HG03354 (cell line): ENCODE measurements at regions not wholly inside any gene's neighbourhood (a gene's known extent, or its start where the extent isn't known, plus 50 kb on each side); places are given as distances from the start of the nearest gene placed in this dataset.

ENCODE experiments used
- ATAC-seq: cut with Tn5 transposase; IDR thresholded peaks from one replicate; pipeline ENCODE4 v1.9.1; 2021; ENCODE audit warnings: mild to moderate bottlenecking; ENCODE audit not compliant: unreplicated experiment, poor library complexity, severe bottlenecking

DNA sequence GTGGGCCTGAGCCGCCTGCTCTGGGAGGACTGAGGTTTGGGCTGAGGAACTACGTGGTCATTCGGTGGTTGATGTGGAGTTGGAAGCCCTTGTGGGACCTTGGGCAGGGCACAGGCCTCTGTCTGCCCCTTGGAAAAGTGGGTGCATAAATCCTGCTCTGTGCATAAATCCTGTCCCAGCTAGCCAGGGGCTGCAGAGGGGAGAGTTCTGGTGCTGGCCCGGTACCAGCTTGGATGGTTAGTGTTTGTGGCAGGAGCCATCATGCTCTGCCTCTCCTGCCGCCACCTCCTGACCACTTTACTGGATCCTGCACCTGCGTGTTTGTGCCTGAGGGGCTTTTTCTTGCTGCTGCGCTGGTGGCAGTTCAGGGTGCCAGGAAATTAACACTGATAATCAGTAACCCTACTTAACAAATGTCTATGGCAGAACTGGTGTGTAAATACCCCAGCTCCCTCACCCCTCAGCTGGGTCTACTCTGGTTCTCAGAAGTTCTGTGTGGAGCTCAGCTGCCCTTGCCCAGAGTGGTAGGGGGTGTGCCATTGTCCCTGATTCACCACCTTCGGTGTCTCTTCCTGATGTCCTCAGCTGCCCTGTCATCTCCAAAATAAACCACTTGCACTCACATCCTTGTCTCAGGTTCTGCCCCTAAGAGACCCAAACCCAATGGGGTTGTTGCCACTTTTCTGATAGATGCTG is 156.8 kb downstream of the GLI2 start:
- ATAC-seq = no peak

- ATAC-seq = no peak
Observed at GRCh38 chr2:120892967-120893667, 157.4 kb downstream of the GLI2 start.

DNA sequence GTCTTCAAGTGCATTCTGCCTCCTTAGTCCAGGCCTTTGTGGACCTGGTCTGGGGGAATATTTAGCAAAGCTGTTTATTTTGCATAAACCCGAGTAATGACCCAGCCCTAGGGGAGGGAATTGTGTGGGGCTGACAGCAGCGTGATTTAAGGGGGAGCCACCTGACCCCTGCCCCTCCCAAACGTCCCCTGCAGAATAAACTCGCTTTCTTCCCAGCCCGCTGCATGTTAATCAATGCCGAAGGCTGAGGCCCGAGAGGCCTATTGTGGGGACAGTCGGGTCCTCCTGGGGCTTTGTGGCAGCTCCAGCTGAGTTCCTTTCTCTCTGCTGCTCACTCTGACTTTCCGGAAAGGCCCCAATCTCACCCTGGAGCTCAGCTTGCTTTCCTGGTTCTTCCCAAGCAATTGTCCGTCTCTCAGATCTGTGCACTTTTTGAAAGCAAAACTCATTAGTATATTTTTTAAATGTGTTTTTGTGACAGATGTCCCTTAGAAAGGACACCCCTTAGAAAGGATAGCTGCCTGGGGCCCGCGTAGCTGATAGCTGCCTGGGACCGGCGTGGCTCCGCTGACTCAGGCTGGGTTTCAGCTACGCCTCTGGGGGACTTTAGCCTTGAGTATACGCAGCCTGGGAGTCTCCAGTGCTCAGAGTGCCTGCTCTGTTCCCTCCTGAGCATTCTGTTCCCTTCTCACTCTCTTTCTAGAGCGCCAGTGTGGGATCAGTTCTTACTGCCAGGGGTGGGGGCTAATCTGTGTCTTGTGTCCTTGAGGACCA is 158.3 kb downstream of the GLI2 start:
- no peak for ATAC-seq

GRCh38 chr2:120894966-120895365 is 159.3 kb downstream of the GLI2 start:
- no peak for ATAC-seq

DNA sequence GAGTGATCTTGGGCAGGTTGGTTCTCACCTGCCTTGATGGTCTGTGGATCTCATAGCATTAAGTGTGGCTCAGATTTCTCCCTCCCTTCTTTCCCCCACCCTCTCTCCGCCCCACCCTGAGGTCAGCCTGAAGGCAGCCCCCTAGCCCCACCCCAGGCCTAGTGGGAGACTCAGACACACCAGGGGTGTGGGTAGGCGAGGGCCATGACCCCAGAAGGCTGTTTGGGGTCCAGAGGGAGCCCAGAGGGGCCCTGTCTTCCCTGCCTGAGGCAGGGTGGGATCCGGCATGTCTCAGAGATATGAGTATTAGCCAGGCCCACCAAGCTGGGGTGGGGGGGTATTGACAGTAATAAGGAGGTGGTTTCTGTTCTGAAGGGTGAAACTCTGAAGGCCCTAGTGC is 160.5 kb downstream of the GLI2 start:
- ATAC-seq = no peak

GRCh38 chr2:120896901-120897300 is 161.2 kb downstream of the GLI2 start:
- no peak for ATAC-seq

DNA sequence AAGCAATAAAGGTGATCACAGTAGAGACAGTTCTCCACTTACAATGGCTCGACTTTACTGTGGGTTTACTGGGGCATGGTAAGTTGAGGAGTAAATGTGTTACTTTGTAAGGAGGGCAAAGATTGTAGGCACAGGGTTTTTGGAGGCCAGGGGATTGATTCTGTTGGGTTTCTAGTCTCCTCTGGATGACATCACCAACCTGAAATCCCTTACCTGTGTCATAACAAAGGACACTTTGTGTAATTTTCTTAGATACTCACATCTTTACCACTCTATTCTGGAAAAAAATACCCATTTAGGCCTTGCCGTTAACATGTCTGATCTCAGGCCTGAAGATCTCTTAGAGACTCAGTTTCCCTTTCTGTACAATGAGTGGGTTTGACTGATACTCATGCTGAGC is 161.7 kb downstream of the GLI2 start:
- no peak for ATAC-seq

DNA sequence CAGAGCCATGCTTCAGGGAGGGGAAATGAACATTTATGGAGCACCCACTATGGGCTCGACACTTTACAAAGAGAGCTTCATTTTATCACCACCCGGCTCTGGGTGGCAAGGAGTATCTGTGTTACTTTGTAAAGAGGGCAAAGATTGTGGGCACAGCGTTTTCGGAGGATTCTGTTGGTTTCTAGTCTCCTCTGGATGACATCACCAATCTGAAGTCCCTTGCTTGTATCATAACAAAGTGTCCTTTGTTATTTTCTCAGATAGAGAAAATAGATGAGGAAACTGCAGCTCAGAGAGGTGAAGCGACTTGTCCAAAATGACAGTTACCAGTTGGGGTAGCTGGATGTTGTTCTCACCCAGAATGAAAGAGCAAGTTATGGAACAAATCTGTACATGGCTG is 162.8 kb downstream of the GLI2 start:
- ATAC-seq = no peak

- no peak for ATAC-seq
Observed at GRCh38 chr2:120898961-120899750, 163.5 kb downstream of the GLI2 start.

GRCh38 chr2:120899771-120900170 is 164.1 kb downstream of the GLI2 start:
- no peak for ATAC-seq

DNA sequence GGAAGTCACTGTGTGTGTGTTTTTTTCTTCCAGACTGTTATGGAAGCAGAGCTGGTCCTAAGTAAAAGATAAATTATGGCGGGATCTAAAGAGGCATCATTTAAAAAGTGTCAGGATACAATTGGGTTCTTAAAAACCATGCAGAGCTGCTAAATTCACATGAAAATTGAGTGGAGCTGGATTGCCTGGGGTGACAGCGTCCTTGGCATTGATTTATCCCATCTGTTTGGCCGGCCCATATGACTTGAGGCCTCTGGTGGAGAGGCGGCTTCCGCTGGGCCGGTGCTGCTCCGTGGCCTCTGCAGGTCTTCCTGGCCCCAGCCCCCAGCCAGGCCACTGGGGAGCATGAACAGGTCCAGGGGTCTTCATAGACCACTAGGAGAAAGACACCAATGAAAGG is 165.5 kb downstream of the GLI2 start:
- no peak for ATAC-seq

GRCh38 chr2:120902592-120902991 is 166.9 kb downstream of the GLI2 start:
- ATAC-seq = no peak

DNA sequence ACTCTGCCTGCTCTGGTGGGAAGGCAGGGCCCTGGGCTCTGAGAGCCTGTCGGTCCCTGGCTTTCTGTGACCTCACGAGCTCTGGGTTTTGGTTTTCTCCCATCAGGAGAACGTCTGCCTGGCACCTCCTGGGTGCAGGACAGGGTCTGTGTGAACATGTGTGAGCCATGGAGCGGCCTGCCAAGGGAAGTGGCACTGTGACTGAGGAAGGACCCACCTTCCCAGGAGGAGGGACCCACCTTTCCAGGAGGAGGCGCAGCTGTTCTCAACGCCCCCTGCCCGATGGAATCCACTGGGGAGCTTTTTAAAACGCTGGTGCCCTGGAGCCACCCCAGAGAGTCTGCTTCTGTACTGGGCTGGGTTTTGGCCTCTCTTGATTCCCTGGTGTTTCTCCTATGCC is 168.7 kb downstream of the GLI2 start:
- no peak for ATAC-seq

DNA sequence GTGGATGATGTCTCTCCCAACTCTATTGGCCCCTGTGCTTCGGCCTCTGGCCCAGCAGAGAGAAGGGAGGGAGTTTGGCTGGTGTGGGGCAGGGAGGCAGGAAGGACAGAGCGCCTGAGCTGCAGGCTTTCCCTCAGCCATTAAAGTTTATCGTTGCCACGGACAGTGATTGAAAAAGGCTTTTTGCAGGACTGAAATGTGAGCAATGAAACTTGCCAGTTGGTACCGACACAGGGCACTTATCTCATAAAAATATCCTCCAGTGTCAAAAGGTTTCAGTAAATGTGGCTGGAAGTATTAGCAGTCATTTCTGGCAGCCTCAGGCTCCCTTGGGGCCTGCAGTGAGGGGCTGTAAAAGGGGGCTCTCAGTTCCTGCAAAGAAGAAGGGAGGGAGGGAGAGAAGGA is 169.2 kb downstream of the GLI2 start:
- ATAC-seq = no peak

- ATAC-seq = no peak
Observed at GRCh38 chr2:120905298-120905697, 169.6 kb downstream of the GLI2 start.

- no peak for ATAC-seq
Observed at GRCh38 chr2:120905824-120906571, 170.3 kb downstream of the GLI2 start.

GRCh38 chr2:120906914-120907313 is 171.2 kb downstream of the GLI2 start:
- ATAC-seq = no peak

- ATAC-seq = no peak
Observed at GRCh38 chr2:120907822-120908221, 172.2 kb downstream of the GLI2 start.

- no peak for ATAC-seq
Observed at GRCh38 chr2:120908314-120908975, 172.8 kb downstream of the GLI2 start.
